Panc1 (cell line): ENCODE measurements at regions not wholly inside any gene's neighbourhood (a gene's known extent, or its start where the extent isn't known, plus 50 kb on each side); places are given as distances from the start of the nearest gene placed in this dataset.
A peak's percentile ranks its signal among the peaks of the same experiment; 100 is the strongest.

Experiments
- ATAC-seq: fragments of 200-7000 bp; cut with Tn5 transposase; 2 replicates; pipeline ENCODE4 v1.9.1; 2020; ENCODE audit warnings: mild to moderate bottlenecking, moderate library complexity
- BruUV-seq: library from RNA; stranded (reverse); fragments of 400-500 nt; replicated peaks from 2 replicates; lab custom pipeline; 2021; lab: Mats Ljungman, UMichigan
- CTCF ChIA-PET: fragments of 300-600 bp; sonication (Branson Sonifier 250); formaldehyde crosslinking; loops from one replicate; lab custom pipeline; 2022; ENCODE audit warnings: antibody characterized with exemption; lab: Charles Lee
- POLR2A ChIA-PET: fragments of 300-600 bp; sonication (Branson Sonifier 250); formaldehyde crosslinking; loops from one replicate; lab custom pipeline; 2022; ENCODE audit warnings: antibody characterized with exemption; lab: Charles Lee
- DNase-seq: peaks from one replicate; pipeline ENCODE4 v3.0.0-alpha.2; 2010; ENCODE audit warnings: low read depth, low spot score
- H3K27ac ChIP-seq: 2 replicates; pipeline ENCODE4 v1.5.1; 2011; ENCODE audit warnings: mild to moderate bottlenecking, low read length, inconsistent platforms
- H3K27me3 ChIP-seq: fragments of 200-500 bp; sonication (Bioruptor generic); 2 replicates; pipeline ENCODE4 v1.6.0; 2014; ENCODE audit warnings: low read length, inconsistent platforms; ENCODE audit not compliant: control insufficient read depth, insufficient read depth
- H3K36me3 ChIP-seq: fragments of 200-500 bp; sonication (Bioruptor generic); 2 replicates; pipeline ENCODE4 v1.5.1; 2014; ENCODE audit warnings: inconsistent platforms, mild to moderate bottlenecking, low read length, moderate library complexity; ENCODE audit not compliant: control insufficient read depth, insufficient read depth
- H3K4me1 ChIP-seq: 2 replicates; pipeline ENCODE4 v1.5.1; 2011; ENCODE audit warnings: inconsistent platforms, mild to moderate bottlenecking, low read length, moderate library complexity; ENCODE audit not compliant: control insufficient read depth, insufficient read depth
- H3K4me3 ChIP-seq, 2 experiments: 2 replicates each; pipeline ENCODE4 v1.5.1; 2011 to 2012; ENCODE audit warnings: low read depth in 2 of 2, low read length in 2 of 2, mild to moderate bottlenecking in 2 of 2, inconsistent platforms in 1 of 2, moderate library complexity in 1 of 2
- H3K9me3 ChIP-seq: fragments of 200-500 bp; sonication (Bioruptor generic); 2 replicates; pipeline ENCODE4 v1.5.1; 2014; ENCODE audit warnings: low read depth, mild to moderate bottlenecking, inconsistent platforms, low read length, moderate library complexity; ENCODE audit not compliant: control insufficient read depth, insufficient read depth
- CTCF ChIP-seq: fragments of 450-650 bp; IDR thresholded peaks from 2 replicates; pipeline ENCODE4 v1.5.1; 2017; ENCODE audit warnings: mild to moderate bottlenecking
- POLR2AphosphoS5 ChIP-seq: IDR thresholded peaks from 2 replicates; pipeline ENCODE4 v1.6.1; 2012; ENCODE audit warnings: mild to moderate bottlenecking, low read depth, low read length, moderate library complexity
- REST ChIP-seq, 2 experiments: IDR thresholded peaks; 2 replicates each; pipeline ENCODE4 v1.6.1; 2011 to 2012; ENCODE audit warnings: low read depth in 2 of 2, control low read depth in 1 of 2, low read length in 1 of 2, mild to moderate bottlenecking in 1 of 2, moderate library complexity in 1 of 2; ENCODE audit not compliant: insufficient read depth in 1 of 2
- SIN3A ChIP-seq: IDR thresholded peaks from 2 replicates; pipeline ENCODE4 v1.6.1; 2012; ENCODE audit warnings: low read depth, mild to moderate bottlenecking, low read length, moderate library complexity, borderline replicate concordance; ENCODE audit not compliant: insufficient read depth
- TCF7L2 ChIP-seq: IDR thresholded peaks from 2 replicates; pipeline ENCODE4 v1.6.1; 2011; ENCODE audit warnings: mild to moderate bottlenecking, low read depth, low read length, inconsistent platforms
- in situ Hi-C: cut with HindIII; loops from 2 replicates; pipeline ENCODE4 v1.10.0; 2016; ENCODE audit warnings: low sequenced_read_pairs, low pct_unique_long_range_greater_than_20kb
- intact Hi-C: fragments of 100-400 bp; cut with micrococcal nuclease; formaldehyde crosslinking; loops from one replicate; pipeline ENCODE4 v1.10.0; 2022; ENCODE audit not compliant: unreplicated experiment

GRCh38 chr1:218516526-218516925 is 171.4 kb downstream of the TGFB2 start:
- no peaks in the 10 kb centered on the region for H3K9me3 ChIP-seq
- peak overlapping the region; percentile 55; the same call in 1 of the 2 replicates for H3K27ac ChIP-seq
- ATAC-seq (no peak), DNase-seq (no peak)
- no TSS peak for BruUV-seq
- H3K4me1 ChIP-seq, result no peaks in the 10 kb centered on the region
- CTCF ChIA-PET, result no interaction called here
- H3K36me3 ChIP-seq, result no peaks in the 10 kb centered on the region
- intact Hi-C loops (no loop called here), in situ Hi-C loops (no loop called here)
- H3K27me3 ChIP-seq, result no peaks in the 10 kb centered on the region
- POLR2A ChIA-PET, result interaction anchor here (0.6 kb wide), 1 partner anchor 12 kb away, joined by 5 read pairs; no protein-coding TSS in a partner anchor
- no peak overlapping the region for H3K4me3 ChIP-seq
- TF ChIP-seq POLR2AphosphoS5, result no peak
- TF ChIP-seq TCF7L2, result no peak
- TF ChIP-seq CTCF, result no peak
- no peak for TF ChIP-seq SIN3A
- no peak for TF ChIP-seq REST (IDR thresholded peaks at IDR 0.05; ENCODE audit: insufficient read depth in 1 of 2, low read depth in 2 of 2, low read length in 1 of 2)

- Histone ChIP-seq H3K36me3 (no peaks in the 10 kb centered on the region), H3K4me3 (no peak overlapping the region), H3K4me1 (no peaks in the 10 kb centered on the region), H3K27ac (peak overlapping the region; percentile 55; the same call in 1 of the 2 replicates), H3K27me3 (no peaks in the 10 kb centered on the region), H3K9me3 (no peaks in the 10 kb centered on the region)
- intact Hi-C loops (no loop called here), in situ Hi-C loops (no loop called here)
- ChIA-PET CTCF (no interaction called here), POLR2A (no interaction called here)
- no TSS peak for BruUV-seq
- no peak for DNase-seq
- no peak for ATAC-seq
- TF ChIP-seq SIN3A, result no peak
- no peak for TF ChIP-seq CTCF
- TF ChIP-seq TCF7L2, result no peak
- TF ChIP-seq POLR2AphosphoS5, result no peak
Observed at GRCh38 chr1:218517459-218517858, 172.3 kb downstream of the TGFB2 start.
